ENCODE measurements at regions not wholly inside any gene's neighbourhood (a gene's known extent, or its start where the extent isn't known, plus 50 kb on each side); places are given as distances from the start of the nearest gene placed in this dataset.

DNA sequence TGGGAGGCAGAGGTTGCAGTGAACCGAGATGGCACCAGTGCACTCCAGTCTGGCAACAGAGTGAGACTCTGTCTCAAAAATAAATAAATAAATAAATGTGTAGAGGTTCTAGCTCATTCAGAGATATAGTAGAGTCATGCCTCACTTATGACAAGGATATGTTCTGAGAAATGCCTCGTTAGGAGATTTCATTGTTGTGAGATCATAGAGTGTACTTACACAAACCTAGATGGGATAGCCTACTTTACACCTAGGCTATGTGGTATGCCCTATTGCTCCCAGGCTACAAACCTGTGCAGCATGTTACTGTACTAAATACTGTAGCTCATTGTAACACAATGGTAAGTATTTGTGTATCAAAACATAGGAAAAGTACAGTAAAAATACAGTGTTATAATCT lies 155.3 kb upstream of the JUN start:
- no peak for DNase-seq (ENCODE audit: low read depth)
- TF ChIP-seq POLR2A (IDR thresholded peaks at IDR 0.05; ENCODE audit: extremely low read depth, insufficient read length) (no peak), MYC (IDR thresholded peaks at IDR 0.05; ENCODE audit: low read depth, low read length) (no peak)
- TF ChIP-seq, protein P1, sequence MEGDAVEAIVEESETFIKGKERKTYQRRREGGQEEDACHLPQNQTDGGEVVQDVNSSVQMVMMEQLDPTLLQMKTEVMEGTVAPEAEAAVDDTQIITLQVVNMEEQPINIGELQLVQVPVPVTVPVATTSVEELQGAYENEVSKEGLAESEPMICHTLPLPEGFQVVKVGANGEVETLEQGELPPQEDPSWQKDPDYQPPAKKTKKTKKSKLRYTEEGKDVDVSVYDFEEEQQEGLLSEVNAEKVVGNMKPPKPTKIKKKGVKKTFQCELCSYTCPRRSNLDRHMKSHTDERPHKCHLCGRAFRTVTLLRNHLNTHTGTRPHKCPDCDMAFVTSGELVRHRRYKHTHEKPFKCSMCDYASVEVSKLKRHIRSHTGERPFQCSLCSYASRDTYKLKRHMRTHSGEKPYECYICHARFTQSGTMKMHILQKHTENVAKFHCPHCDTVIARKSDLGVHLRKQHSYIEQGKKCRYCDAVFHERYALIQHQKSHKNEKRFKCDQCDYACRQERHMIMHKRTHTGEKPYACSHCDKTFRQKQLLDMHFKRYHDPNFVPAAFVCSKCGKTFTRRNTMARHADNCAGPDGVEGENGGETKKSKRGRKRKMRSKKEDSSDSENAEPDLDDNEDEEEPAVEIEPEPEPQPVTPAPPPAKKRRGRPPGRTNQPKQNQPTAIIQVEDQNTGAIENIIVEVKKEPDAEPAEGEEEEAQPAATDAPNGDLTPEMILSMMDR (IDR thresholded peaks at IDR 0.05; ENCODE audit: low read depth, low read length): no peak
- TF ChIP-seq, protein P2, sequence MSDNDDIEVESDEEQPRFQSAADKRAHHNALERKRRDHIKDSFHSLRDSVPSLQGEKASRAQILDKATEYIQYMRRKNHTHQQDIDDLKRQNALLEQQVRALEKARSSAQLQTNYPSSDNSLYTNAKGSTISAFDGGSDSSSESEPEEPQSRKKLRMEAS (IDR thresholded peaks at IDR 0.05; ENCODE audit: low read depth, low read length): no peak
- no peak overlapping the region for H3K4me3 ChIP-seq (ENCODE audit: low read depth, low read length)

DNA sequence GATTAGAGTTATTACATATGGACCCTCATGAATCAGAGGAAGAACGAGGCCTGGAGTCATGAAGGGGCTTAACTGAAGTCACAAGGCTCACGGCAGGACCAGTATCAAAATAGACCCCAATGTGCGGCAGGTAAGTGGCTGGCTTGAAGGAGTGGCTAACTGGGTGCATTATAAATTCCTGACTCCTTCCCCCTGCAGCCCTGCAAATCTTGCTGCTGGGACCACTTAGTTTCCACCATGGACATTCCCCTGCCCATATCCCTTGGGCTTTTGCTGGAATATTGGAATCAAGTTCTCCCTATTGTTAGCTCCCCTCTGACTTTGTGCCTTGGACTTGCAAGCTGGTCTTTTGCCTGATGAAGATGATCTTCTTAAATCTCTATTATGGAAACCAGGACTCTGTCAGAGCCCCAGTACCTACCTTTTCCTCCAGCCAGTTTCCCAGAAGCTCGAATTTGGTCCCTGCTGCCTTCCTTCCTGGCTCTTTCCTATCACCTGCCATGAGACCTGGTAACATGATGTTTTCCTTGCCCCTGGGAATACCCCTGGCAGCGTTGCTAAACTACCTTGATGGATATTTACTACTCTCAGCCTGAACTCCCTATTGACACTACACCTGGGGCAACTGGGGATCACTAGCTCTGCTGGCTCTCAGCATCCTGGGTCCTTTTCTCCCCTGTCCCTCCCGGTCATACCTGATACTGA lies 156.0 kb upstream of the JUN start:
- no peak for DNase-seq (ENCODE audit: low read depth)
- TF ChIP-seq POLR2A (IDR thresholded peaks at IDR 0.05; ENCODE audit: extremely low read depth, insufficient read length) (no peak), MYC (IDR thresholded peaks at IDR 0.05; ENCODE audit: low read depth, low read length) (no peak)
- TF ChIP-seq, protein P2 (IDR thresholded peaks at IDR 0.05; ENCODE audit: low read depth, low read length): no peak
- TF ChIP-seq, protein P1 (IDR thresholded peaks at IDR 0.05; ENCODE audit: low read depth, low read length): no peak

DNA sequence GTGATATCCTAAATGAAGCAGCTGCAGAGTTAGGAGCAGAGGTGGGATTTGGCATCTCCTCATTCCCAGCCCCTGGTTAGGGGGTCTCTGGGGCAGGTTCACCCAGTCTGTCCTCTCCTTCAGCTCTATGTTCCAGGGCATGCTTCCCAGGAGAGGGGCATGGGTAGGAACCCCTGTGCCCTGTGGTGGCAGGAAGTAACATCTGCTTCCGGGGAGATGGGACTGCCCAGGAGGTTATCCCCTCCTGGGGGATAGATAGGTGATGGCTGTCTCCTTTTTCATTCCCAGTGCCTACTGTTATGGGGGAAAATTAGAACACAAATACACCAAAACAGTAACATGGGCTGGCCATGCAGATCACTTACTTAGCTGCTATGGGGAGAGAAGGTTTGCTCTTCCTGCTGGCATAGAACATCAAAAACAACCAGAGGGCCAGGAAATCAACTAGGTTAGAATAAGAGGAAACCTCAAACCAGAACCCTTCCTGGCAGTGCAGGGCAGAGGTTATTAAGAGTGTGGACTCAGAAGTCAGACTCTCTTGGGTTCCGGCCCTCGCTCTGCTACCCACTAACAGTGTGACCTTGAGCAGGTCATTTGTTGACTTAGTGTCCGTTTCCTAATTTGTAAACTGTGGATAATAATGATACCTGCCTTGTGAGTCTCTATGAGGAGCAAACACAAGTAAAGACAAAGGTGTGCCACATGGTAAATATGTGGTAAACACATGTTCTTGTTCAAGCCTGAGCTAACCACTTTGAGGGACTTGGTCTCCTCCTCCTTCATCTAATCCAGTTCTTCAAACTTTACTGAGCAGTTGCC lies 157.8 kb upstream of the JUN start:
- DNase-seq (ENCODE audit: low read depth): no peak
- no peak for TF ChIP-seq MYC (IDR thresholded peaks at IDR 0.05; ENCODE audit: low read depth, low read length)
- TF ChIP-seq, protein P1 (IDR thresholded peaks at IDR 0.05; ENCODE audit: low read depth, low read length): no peak
- TF ChIP-seq, protein P2 (IDR thresholded peaks at IDR 0.05; ENCODE audit: low read depth, low read length): no peak
- TF ChIP-seq POLR2A (IDR thresholded peaks at IDR 0.05; ENCODE audit: extremely low read depth, insufficient read length): no peak
- H3K4me3 ChIP-seq (ENCODE audit: low read depth, low read length): no peak overlapping the region

More for the DNA sequence above, 156.0 kb upstream of the JUN start:
- H3K4me3 ChIP-seq (ENCODE audit: low read depth, low read length): no peak overlapping the region

DNA sequence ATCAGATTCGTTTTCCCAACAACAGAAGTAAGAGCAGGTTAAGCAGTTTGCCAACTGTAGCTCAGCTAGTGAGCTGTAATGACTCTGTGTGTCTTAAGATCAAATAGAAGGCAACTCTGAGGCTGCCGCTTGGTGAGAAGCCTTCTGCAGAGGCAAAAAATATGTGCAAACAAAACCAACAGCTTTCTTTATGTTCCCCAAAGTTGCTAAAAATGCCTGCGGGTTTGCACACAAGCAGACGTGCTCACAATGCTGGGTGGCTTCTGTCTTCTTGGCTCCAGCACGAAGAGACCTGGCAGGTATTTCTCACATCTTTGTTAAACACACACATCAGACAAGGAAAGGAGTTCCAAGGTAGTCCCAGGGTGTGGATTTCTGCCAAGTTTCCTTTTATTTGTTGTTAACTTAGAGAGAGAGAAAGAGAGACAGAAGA lies 158.9 kb upstream of the JUN start:
- DNase-seq (ENCODE audit: low read depth): no peak
- TF ChIP-seq POLR2A (IDR thresholded peaks at IDR 0.05; ENCODE audit: extremely low read depth, insufficient read length) (no peak), MYC (IDR thresholded peaks at IDR 0.05; ENCODE audit: low read depth, low read length) (no peak)
- TF ChIP-seq, protein P1 (IDR thresholded peaks at IDR 0.05; ENCODE audit: low read depth, low read length): no peak
- TF ChIP-seq, protein P2 (IDR thresholded peaks at IDR 0.05; ENCODE audit: low read depth, low read length): no peak
- H3K4me3 ChIP-seq (ENCODE audit: low read depth, low read length): no peak overlapping the region

DNA sequence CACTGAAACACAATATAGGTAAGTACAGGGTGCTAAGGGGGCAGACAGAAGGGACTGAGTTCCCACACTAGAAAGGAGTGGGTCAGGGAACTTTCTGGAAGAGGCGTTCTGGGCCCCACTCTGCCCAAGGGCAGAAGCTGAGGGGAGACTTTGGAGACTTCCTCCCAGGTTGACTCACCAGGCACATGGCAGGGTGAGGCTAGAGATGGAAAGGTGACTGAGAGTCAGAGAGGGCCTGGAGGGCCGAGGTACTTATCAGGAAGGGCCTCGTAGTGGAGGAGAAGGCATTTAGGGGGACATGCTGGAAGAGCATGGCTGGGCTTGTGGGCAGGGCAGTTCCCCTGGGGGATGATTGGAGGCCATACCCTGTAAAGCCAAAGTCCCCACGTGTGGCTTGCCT lies 159.9 kb upstream of the JUN start:
- no peak for DNase-seq (ENCODE audit: low read depth)
- TF ChIP-seq MYC (IDR thresholded peaks at IDR 0.05; ENCODE audit: low read depth, low read length) (no peak), POLR2A (IDR thresholded peaks at IDR 0.05; ENCODE audit: extremely low read depth, insufficient read length) (no peak)
- TF ChIP-seq, protein P1 (IDR thresholded peaks at IDR 0.05; ENCODE audit: low read depth, low read length): no peak
- TF ChIP-seq, protein P2 (IDR thresholded peaks at IDR 0.05; ENCODE audit: low read depth, low read length): no peak
- H3K4me3 ChIP-seq (ENCODE audit: low read depth, low read length): no peak overlapping the region

All from NB4 (cell line).